SK-N-SH treated with all-trans-retinoic acid at 6 μM for 48 hours (cell line): ENCODE measurements at regions not wholly inside any gene's neighbourhood (a gene's known extent, or its start where the extent isn't known, plus 50 kb on each side); places are given as distances from the start of the nearest gene placed in this dataset.

ENCODE experiments used
- CREB5 ChIP-seq: fragments of 250-450 bp; sonication (Bioruptor Pico); IDR thresholded peaks from 2 replicates; pipeline ENCODE4 v1.5.1; 2020; ENCODE audit warnings: low read depth, mild to moderate bottlenecking, moderate library complexity
- CSRNP3 ChIP-seq: fragments of 250-450 bp; sonication (Bioruptor Pico); IDR thresholded peaks from 2 replicates; pipeline ENCODE4 v1.5.1; 2021; ENCODE audit warnings: mild to moderate bottlenecking, moderate library complexity
- ESRRG ChIP-seq: fragments of 250-450 bp; sonication (Bioruptor Pico); IDR thresholded peaks from 2 replicates; pipeline ENCODE4 v1.6.1; 2021; ENCODE audit warnings: mild to moderate bottlenecking
- ISL1 ChIP-seq: fragments of 250-450 bp; sonication (Bioruptor Pico); IDR thresholded peaks from 2 replicates; pipeline ENCODE4 v2.1.2; 2022; ENCODE audit warnings: mild to moderate bottlenecking, moderate library complexity
- OSR1 ChIP-seq: fragments of 250-450 bp; sonication (Bioruptor Pico); IDR thresholded peaks from 2 replicates; pipeline ENCODE4 v1.8.0; 2022; ENCODE audit warnings: moderate library complexity, mild to moderate bottlenecking, inconsistent platforms
- PATZ1 ChIP-seq: fragments of 250-450 bp; sonication (Bioruptor Pico); IDR thresholded peaks from 2 replicates; pipeline ENCODE4 v1.8.0; 2020; ENCODE audit warnings: mild to moderate bottlenecking, moderate library complexity, borderline replicate concordance
- POU6F1 ChIP-seq: fragments of 250-450 bp; sonication (Bioruptor Pico); IDR thresholded peaks from 2 replicates; pipeline ENCODE4 v1.8.0; 2021; ENCODE audit warnings: low read depth, mild to moderate bottlenecking, moderate library complexity, borderline replicate concordance
- PPARA ChIP-seq: fragments of 250-450 bp; sonication (Bioruptor Pico); IDR thresholded peaks from 2 replicates; pipeline ENCODE4 v1.5.0; 2020; ENCODE audit warnings: mild to moderate bottlenecking, borderline replicate concordance
- RARB ChIP-seq: fragments of 250-450 bp; sonication (Bioruptor Pico); IDR thresholded peaks from 2 replicates; pipeline ENCODE4 v1.8.0; 2021; ENCODE audit warnings: mild to moderate bottlenecking, moderate library complexity
- SNAI2 ChIP-seq: fragments of 250-450 bp; sonication (Bioruptor Pico); IDR thresholded peaks from 2 replicates; pipeline ENCODE4 v1.5.0; 2020; ENCODE audit warnings: mild to moderate bottlenecking, moderate library complexity
- TSHZ2 ChIP-seq: fragments of 250-450 bp; sonication (Bioruptor Pico); IDR thresholded peaks from 2 replicates; pipeline ENCODE4 v1.5.0; 2020; ENCODE audit warnings: mild to moderate bottlenecking, moderate library complexity
- ZC3H10 ChIP-seq: fragments of 250-450 bp; sonication (Bioruptor Pico); IDR thresholded peaks from 2 replicates; pipeline ENCODE4 v1.5.1; 2021; ENCODE audit warnings: mild to moderate bottlenecking, moderate library complexity
- ZFP3 ChIP-seq: fragments of 250-450 bp; sonication (Bioruptor Pico); IDR thresholded peaks from 2 replicates; pipeline ENCODE4 v1.5.0; 2020; ENCODE audit warnings: mild to moderate bottlenecking, moderate library complexity
- ZFP30 ChIP-seq: fragments of 450-650 bp; formaldehyde crosslinking; IDR thresholded peaks from 2 replicates; pipeline ENCODE4 v1.5.0; 2022; ENCODE audit warnings: mild to moderate bottlenecking, moderate library complexity

GRCh38 chr12:118816296-118816695 lies 165.0 kb upstream of the SRRM4 start:
- TF ChIP-seq ZC3H10 (CRISPR knock-in tag) = no peak
- TF ChIP-seq RARB = no peak
- TF ChIP-seq TSHZ2 (CRISPR knock-in tag) = no peak
- no peak for TF ChIP-seq PATZ1 (CRISPR knock-in tag)
- TF ChIP-seq ISL1 (CRISPR knock-in tag) = no peak
- TF ChIP-seq CREB5 = no peak
- no peak for TF ChIP-seq PPARA
- no peak for TF ChIP-seq OSR1 (CRISPR knock-in tag)
- no peak for TF ChIP-seq ZFP3 (CRISPR knock-in tag)
- TF ChIP-seq CSRNP3 (CRISPR knock-in tag) = no peak
- TF ChIP-seq SNAI2 = no peak
- no peak for TF ChIP-seq ESRRG (CRISPR knock-in tag)
- TF ChIP-seq ZFP30 (CRISPR knock-in tag) = no peak
- TF ChIP-seq POU6F1 (CRISPR knock-in tag) = no peak
